ENCODE measurements at regions not wholly inside any gene's neighbourhood (a gene's known extent, or its start where the extent isn't known, plus 50 kb on each side); places are given as distances from the start of the nearest gene placed in this dataset.

GRCh38 chr6:130307752-130308361 is 58.0 kb upstream of the TMEM200A start (continued):
- no peak for TF ChIP-seq RNF2 (IDR thresholded peaks at IDR 0.05; ENCODE audit: borderline replicate concordance, low read depth)
- no peak for TF ChIP-seq KDM5A (IDR thresholded peaks at IDR 0.05)
- no peak for TF ChIP-seq POLR2AphosphoS2 (conservative IDR thresholded peaks at IDR 0.05; ENCODE audit: low read length)
- TF ChIP-seq BCL3 (IDR thresholded peaks at IDR 0.05) = no peak
- TF ChIP-seq PBX3 (IDR thresholded peaks at IDR 0.05) = no peak
- TF ChIP-seq RFX5 (IDR thresholded peaks at IDR 0.05) = no peak
- TF ChIP-seq CHD2 (IDR thresholded peaks at IDR 0.05; ENCODE audit: low read length, partially characterized antibody) = no peak
- no peak for TF ChIP-seq HDAC2 (IDR thresholded peaks at IDR 0.05)
- no peak for TF ChIP-seq CBX8 (IDR thresholded peaks at IDR 0.05)
- TF ChIP-seq EP300 (IDR thresholded peaks at IDR 0.05) = peak in 1 of 2 experiments; percentile 36; a peak in 1 of 5 replicates
- peak; percentile 20; the same call in 1 of the 2 replicates for TF ChIP-seq FOSL2 (IDR thresholded peaks at IDR 0.05)
- TF ChIP-seq FOSL2 (CRISPR knock-in tag; IDR thresholded peaks at IDR 0.05) = peak; percentile 82
- TF ChIP-seq CEBPB (IDR thresholded peaks at IDR 0.05) = no peak
- no peak for TF ChIP-seq CTCF (IDR thresholded peaks at IDR 0.05)
- TF ChIP-seq HOXA7 (CRISPR knock-in tag; IDR thresholded peaks at IDR 0.05) = no peak
- no peak for TF ChIP-seq NFE2L2 (conservative IDR thresholded peaks at IDR 0.05; ENCODE audit: low read length)
- no peak for TF ChIP-seq E2F6 (IDR thresholded peaks at IDR 0.05; ENCODE audit: borderline replicate concordance, low read depth)
- TF ChIP-seq JUN (IDR thresholded peaks at IDR 0.05) = peak; percentile 21 to 49; a peak in 1 of 5 replicates
- TF ChIP-seq GATA3 (IDR thresholded peaks at IDR 0.05; ENCODE audit: borderline replicate concordance) = peak; percentile 61; the same call in 1 of the 2 replicates
- no peak for TF ChIP-seq EHMT2 (IDR thresholded peaks at IDR 0.05; ENCODE audit: low read depth)
- no peak for TF ChIP-seq ZC3H11A (IDR thresholded peaks at IDR 0.05)
- no peak for TF ChIP-seq CBX2 (IDR thresholded peaks at IDR 0.05; ENCODE audit: borderline replicate concordance, low read depth)
- TF ChIP-seq EHF (CRISPR knock-in tag; IDR thresholded peaks at IDR 0.05) = no peak
- TF ChIP-seq NPAS2 (CRISPR knock-in tag; IDR thresholded peaks at IDR 0.05; ENCODE audit: borderline replicate concordance) = no peak
- TF ChIP-seq JUNB (IDR thresholded peaks at IDR 0.05) = peak; percentile 54; the same call in 1 of the 2 replicates
- 0 out of 2 replicates have a peak, but pooled peaks have one; percentile 54 for TF ChIP-seq RARB (CRISPR knock-in tag; IDR thresholded peaks at IDR 0.05)
- no peak for TF ChIP-seq ZFP36 (IDR thresholded peaks at IDR 0.05; ENCODE audit: borderline replicate concordance, partially characterized antibody)
- TF ChIP-seq ESRRA (IDR thresholded peaks at IDR 0.05; ENCODE audit: borderline replicate concordance, low read length) = no peak
- no peak for TF ChIP-seq HES2 (IDR thresholded peaks at IDR 0.05)
- TF ChIP-seq TFCP2L1 (CRISPR knock-in tag; IDR thresholded peaks at IDR 0.05) = no peak
- no peak for TF ChIP-seq HEYL (CRISPR knock-in tag; IDR thresholded peaks at IDR 0.05)
- no peak for TF ChIP-seq POLR2A (IDR thresholded peaks at IDR 0.05; ENCODE audit: low read length)
